HepG2 (cell line): ENCODE measurements at regions not wholly inside any gene's neighbourhood (a gene's known extent, or its start where the extent isn't known, plus 50 kb on each side); places are given as distances from the start of the nearest gene placed in this dataset.

Experiments used
- ATAC-seq: fragments of 200-7000 bp; cut with Tn5 transposase; 3 replicates; pipeline ENCODE4 v1.9.1; 2020; ENCODE audit warnings: mild to moderate bottlenecking, moderate library complexity
- BruUV-seq: library from RNA; stranded (reverse); fragments of 400-500 nt; replicated peaks from 2 replicates; lab custom pipeline; 2021; lab: Mats Ljungman, UMichigan
- CTCF ChIA-PET: fragments of 300-600 bp; formaldehyde crosslinking; extraction: SDS; loops from one replicate; lab custom pipeline; 2021; ENCODE audit warnings: low total read pairs, inconsistent platforms, low intra/inter-chr PET ratio; lab: Yijun Ruan, JAX
- POLR2A ChIA-PET: fragments of 350-600 bp; sonication (Branson Sonifier 250); formaldehyde crosslinking; loops from one replicate; lab custom pipeline; 2020; ENCODE audit warnings: antibody characterized with exemption, inconsistent platforms; lab: Yijun Ruan, JAX
- DNase-seq: peaks from one replicate; pipeline ENCODE4 v3.0.0-alpha.2; 2015; ENCODE audit warnings: low spot score
- FAIRE-seq: peaks from 3 replicates; lab custom pipeline; 2011; peaks lifted over from hg19 to GRCh38; lab: Jason Lieb, UNC
- H2AFZ ChIP-seq: one replicate; pipeline ENCODE4 v1.6.1; 2011; ENCODE audit warnings: low read length, inconsistent platforms
- H3K27ac ChIP-seq: fragments of 300-600 bp; 3 replicates; pipeline ENCODE4 v1.8.0; 2011; ENCODE audit warnings: mixed run types, mild to moderate bottlenecking, mixed read lengths, low read length, inconsistent platforms; ENCODE audit not compliant: insufficient read depth; ENCODE audit errors: extremely low read length
- H3K27me3 ChIP-seq, 2 experiments: fragments of 200-600 bp in 1 of 2; 2 replicates in 1 of 2; 3 replicates in 1 of 2; pipeline versions ENCODE4 v1.6.0 to v1.8.0; 2011; ENCODE audit warnings: low read length in 2 of 2, mild to moderate bottlenecking in 2 of 2, moderate library complexity in 2 of 2, inconsistent platforms in 1 of 2; ENCODE audit not compliant: insufficient read depth in 2 of 2, control insufficient read depth in 1 of 2
- H3K36me3 ChIP-seq, 2 experiments: fragments of 200-600 bp in 1 of 2; replicated peaks in 1 of 2; 2 replicates in 1 of 2; 3 replicates in 1 of 2; pipeline versions ENCODE4 v1.5.1 to v1.8.0; 2011; ENCODE audit warnings: low read length in 2 of 2, inconsistent platforms in 1 of 2; ENCODE audit not compliant: insufficient read depth in 2 of 2, control insufficient read depth in 1 of 2
- H3K4me1 ChIP-seq: 2 replicates; pipeline ENCODE4 v1.5.1; 2012; ENCODE audit warnings: low read length, inconsistent platforms; ENCODE audit not compliant: insufficient read depth
- H3K4me2 ChIP-seq: 2 replicates; pipeline ENCODE4 v1.6.0; 2011; ENCODE audit warnings: low read depth, low read length, inconsistent platforms
- H3K4me3 ChIP-seq, 3 experiments: fragments of 200-600 bp in 1 of 3; sonication (generic), shearing (Covaris generic) in 1 of 3; replicated peaks in 1 of 3; 2 replicates each; pipeline ENCODE4 v1.5.1; 2011 to 2016; ENCODE audit warnings: low read length in 3 of 3, inconsistent platforms in 2 of 3, low read depth in 2 of 3, mild to moderate bottlenecking in 2 of 3, control low read depth in 1 of 3, mixed read lengths in 1 of 3; ENCODE audit not compliant: insufficient read depth in 1 of 3
- H3K79me2 ChIP-seq: one replicate; pipeline ENCODE4 v1.6.1; 2011; ENCODE audit warnings: low read length, inconsistent platforms; ENCODE audit not compliant: insufficient read depth
- H3K9ac ChIP-seq: 2 replicates; pipeline ENCODE4 v1.6.0; 2011; ENCODE audit warnings: mild to moderate bottlenecking, low read depth, low read length, inconsistent platforms; ENCODE audit not compliant: insufficient read depth
- H3K9me3 ChIP-seq: 2 replicates; pipeline ENCODE4 v1.5.1; 2012; ENCODE audit warnings: mild to moderate bottlenecking, low read length
- H4K20me1 ChIP-seq: 2 replicates; pipeline ENCODE4 v1.6.0; 2011; ENCODE audit warnings: inconsistent platforms, mild to moderate bottlenecking, low read length, moderate library complexity; ENCODE audit not compliant: insufficient read depth
- ARID4A ChIP-seq: sonication (generic); formaldehyde crosslinking; IDR thresholded peaks from 2 replicates; pipeline ENCODE4 v1.5.0; 2020; ENCODE audit warnings: mild to moderate bottlenecking, missing genetic modification reagents, borderline replicate concordance
- HIVEP1 ChIP-seq: sonication (generic); formaldehyde crosslinking; IDR thresholded peaks from 2 replicates; pipeline ENCODE4 v1.4.0; 2020; ENCODE audit warnings: mild to moderate bottlenecking, missing genetic modification reagents
- HNF4A ChIP-seq: sonication (generic); formaldehyde crosslinking; IDR thresholded peaks from 2 replicates; pipeline ENCODE4 v1.4.0; 2020; ENCODE audit warnings: missing genetic modification reagents
- RBAK ChIP-seq: sonication (generic); formaldehyde crosslinking; IDR thresholded peaks from 2 replicates; pipeline ENCODE4 v1.5.1; 2020; ENCODE audit warnings: mild to moderate bottlenecking, missing genetic modification reagents
- REPIN1 ChIP-seq: sonication (generic); formaldehyde crosslinking; IDR thresholded peaks from 2 replicates; pipeline ENCODE4 v1.8.0; 2022; ENCODE audit warnings: missing genetic modification reagents, low read depth, mild to moderate bottlenecking, borderline replicate concordance
- TEAD2 ChIP-seq: sonication (generic); formaldehyde crosslinking; IDR thresholded peaks from 2 replicates; pipeline ENCODE4 v1.9.0; 2021; ENCODE audit warnings: missing genetic modification reagents
- ZMAT3 ChIP-seq: sonication (generic); formaldehyde crosslinking; conservative IDR thresholded peaks from 2 replicates; pipeline ENCODE4 v1.7.0; 2021; ENCODE audit warnings: missing genetic modification reagents
- ZNF557 ChIP-seq: sonication (generic); formaldehyde crosslinking; IDR thresholded peaks from 2 replicates; pipeline ENCODE4 v1.4.0; 2020; ENCODE audit warnings: missing genetic modification reagents
- WGBS: methylation state at CpG from one replicate; pipeline ENCODE4 v1.1.6; 2017; ENCODE audit warnings: low lambda C conversion rate; 5-methylcytosine and 5-hydroxymethylcytosine counted together
- in situ Hi-C: cut with HindIII; loops from 2 replicates; pipeline ENCODE4 v1.10.0; 2017; ENCODE audit warnings: low pct_unique_long_range_greater_than_20kb; ENCODE audit not compliant: extremely low pct_ligation_motif_present
- intact Hi-C: fragments of 100-400 bp; cut with micrococcal nuclease; formaldehyde crosslinking; loops from one replicate; pipeline ENCODE4 v1.10.0; 2022; ENCODE audit not compliant: unreplicated experiment

DNA sequence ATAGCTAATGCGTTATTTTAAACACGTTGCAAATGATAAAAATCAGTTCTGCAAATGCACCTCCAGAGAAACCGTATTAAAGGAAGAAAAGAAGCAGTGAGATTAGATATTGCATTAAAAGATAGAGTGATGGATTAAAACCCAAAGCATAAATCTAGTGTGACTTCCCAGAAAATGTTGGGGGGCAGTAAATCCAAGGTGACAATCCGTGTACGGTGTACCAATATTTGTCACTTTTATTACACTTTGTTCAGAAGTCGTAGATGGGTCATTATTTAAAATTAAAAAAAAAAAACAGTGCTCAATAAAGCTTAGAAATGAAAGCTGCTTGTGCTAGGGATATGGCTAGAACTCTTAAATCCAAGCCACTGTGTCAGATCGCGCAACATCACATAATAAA is 106.4 kb downstream of the TMEM130 start:
- H3K79me2 ChIP-seq, result no peaks in the 10 kb centered on the region
- CTCF ChIA-PET, result no interaction called here
- 61% methylated on average over 8 of the region's 8 CpGs for WGBS

More for the DNA sequence above, 106.4 kb downstream of the TMEM130 start:
- Histone ChIP-seq H3K27me3 (peaks cover 2 to 6% of the 10 kb centered on the region in 2 experiments; a peak in 2 of 5 replicates), H3K27ac (no peak overlapping the region), H3K4me1 (no peaks in the 10 kb centered on the region), H3K9me3 (no peaks in the 10 kb centered on the region), H3K4me2 (no peak overlapping the region), H4K20me1 (no peaks in the 10 kb centered on the region), H3K36me3 (no peaks in the 10 kb centered on the region), H2AFZ (no peak overlapping the region), H3K4me3 (no peak overlapping the region), H3K9ac (no peak overlapping the region)
- DNase-seq (no peak), ATAC-seq (no peak), FAIRE-seq (no peak)
- POLR2A ChIA-PET, result interaction anchor here (0.6 kb wide), 1 partner anchor 35 kb away, joined by 4 read pairs; no protein-coding TSS in a partner anchor
- TF ChIP-seq TEAD2 (CRISPR knock-in tag) (no peak), RBAK (CRISPR knock-in tag) (no peak), REPIN1 (CRISPR knock-in tag) (no peak), ZNF557 (CRISPR knock-in tag) (no peak), HIVEP1 (CRISPR knock-in tag) (no peak), ZMAT3 (CRISPR knock-in tag) (no peak), HNF4A (CRISPR knock-in tag) (no peak), ARID4A (CRISPR knock-in tag) (no peak)
- intact Hi-C loops, result no loop called here
- in situ Hi-C loops, result no loop called here
- no TSS peak for BruUV-seq
